ENCODE measurements at regions not wholly inside any gene's neighbourhood (a gene's known extent, or its start where the extent isn't known, plus 50 kb on each side); places are given as distances from the start of the nearest gene placed in this dataset.
"Not testable (repeated sequence)": the region's sequence is repeated elsewhere in the genome, so short reads cannot be mapped to it uniquely, and the experiment has no call there.

GRCh38 chr3:102933377-102933776 is 498.6 kb downstream of the ZPLD1 start:
- peaks cover 5% of the 10 kb centered on the region for H3K4me1 Mint-ChIP-seq
- no peak overlapping the region for H3K27ac Mint-ChIP-seq
- TF ChIP-seq CTCF (IDR thresholded peaks at IDR 0.05; ENCODE audit: unreplicated experiment in 3 of 3), result no peak
- H3K9me3 Mint-ChIP-seq, result peaks cover 17% of the 10 kb centered on the region
- no peaks in the 10 kb centered on the region for H3K36me3 Mint-ChIP-seq (ENCODE audit: low read depth)
- H3K4me3 Mint-ChIP-seq, result no peak overlapping the region
- no peaks in the 10 kb centered on the region for H3K27me3 Mint-ChIP-seq (ENCODE audit: low read depth)

GRCh38 chr3:102936511-102937045 is 501.8 kb downstream of the ZPLD1 start:
- no peak for TF ChIP-seq CTCF (IDR thresholded peaks at IDR 0.05; ENCODE audit: unreplicated experiment in 3 of 3)
- H3K4me3 Mint-ChIP-seq, result no peak overlapping the region
- no peaks in the 10 kb centered on the region for H3K27me3 Mint-ChIP-seq (ENCODE audit: low read depth)
- H3K27ac Mint-ChIP-seq, result peak overlapping the region; percentile 44 to 81 (median 54)
- peaks cover 5% of the 10 kb centered on the region for H3K4me1 Mint-ChIP-seq
- H3K36me3 Mint-ChIP-seq (ENCODE audit: low read depth), result no peaks in the 10 kb centered on the region
- H3K9me3 Mint-ChIP-seq, result peaks cover 17% of the 10 kb centered on the region

GRCh38 chr3:102941786-102942185 is 507.0 kb downstream of the ZPLD1 start:
- H3K4me3 Mint-ChIP-seq, result no peak overlapping the region
- peaks cover 13% of the 10 kb centered on the region for H3K4me1 Mint-ChIP-seq
- TF ChIP-seq CTCF (IDR thresholded peaks at IDR 0.05; ENCODE audit: unreplicated experiment in 3 of 3), result no peak
- H3K27me3 Mint-ChIP-seq (ENCODE audit: low read depth), result no peaks in the 10 kb centered on the region
- H3K36me3 Mint-ChIP-seq (ENCODE audit: low read depth), result no peaks in the 10 kb centered on the region
- H3K9me3 Mint-ChIP-seq, result no peaks in the 10 kb centered on the region
- peak overlapping the region; percentile 34 to 90 (median 54) for H3K27ac Mint-ChIP-seq

GRCh38 chr3:102946445-102946844 is 511.6 kb downstream of the ZPLD1 start:
- H3K27me3 Mint-ChIP-seq (ENCODE audit: low read depth); H3K27ac Mint-ChIP-seq; H3K9me3 Mint-ChIP-seq; H3K4me3 Mint-ChIP-seq; H3K36me3 Mint-ChIP-seq (ENCODE audit: low read depth): not testable (repeated sequence)
- peaks cover 13% of the 10 kb centered on the region for H3K4me1 Mint-ChIP-seq

GRCh38 chr3:102972350-102972749 is 537.5 kb downstream of the ZPLD1 start:
- Mint-ChIP-seq H3K27ac (peak overlapping the region in 1 of 3 experiments; percentile 74), H3K4me3 (no peak overlapping the region), H3K4me1 (no peaks in the 10 kb centered on the region), H3K27me3 (ENCODE audit: low read depth) (no peaks in the 10 kb centered on the region), H3K9me3 (peaks cover 15% of the 10 kb centered on the region), H3K36me3 (ENCODE audit: low read depth) (no peaks in the 10 kb centered on the region)
- no peak for TF ChIP-seq CTCF (IDR thresholded peaks at IDR 0.05; ENCODE audit: unreplicated experiment in 3 of 3)

- H3K4me1 Mint-ChIP-seq, result peaks cover 11% of the 10 kb centered on the region
- H3K9me3 Mint-ChIP-seq, result peaks cover 15% of the 10 kb centered on the region
- no peaks in the 10 kb centered on the region for H3K36me3 Mint-ChIP-seq (ENCODE audit: low read depth)
- H3K27me3 Mint-ChIP-seq (ENCODE audit: low read depth), result no peaks in the 10 kb centered on the region
- peak overlapping the region in 1 of 3 experiments; percentile 11 for H3K27ac Mint-ChIP-seq
- no peak overlapping the region for H3K4me3 Mint-ChIP-seq
- TF ChIP-seq CTCF (IDR thresholded peaks at IDR 0.05; ENCODE audit: unreplicated experiment in 3 of 3), result no peak
Observed at GRCh38 chr3:102974333-102974732, 539.5 kb downstream of the ZPLD1 start.
